HEK293 (cell line): ENCODE measurements at regions not wholly inside any gene's neighbourhood (a gene's known extent, or its start where the extent isn't known, plus 50 kb on each side); places are given as distances from the start of the nearest gene placed in this dataset.

Source experiments
- PRDM10 ChIP-seq: fragments of 450-650 bp; formaldehyde crosslinking; IDR thresholded peaks from 2 replicates; pipeline ENCODE4 v1.5.1; 2016; ENCODE audit warnings: missing biosample characterization, missing genetic modification characterization
- SCRT1 ChIP-seq: fragments of 450-650 bp; formaldehyde crosslinking; IDR thresholded peaks from 2 replicates; pipeline ENCODE4 v1.5.1; 2016; ENCODE audit warnings: missing biosample characterization, missing genetic modification characterization, borderline replicate concordance
- ZFP41 ChIP-seq: fragments of 450-650 bp; formaldehyde crosslinking; IDR thresholded peaks from 2 replicates; pipeline ENCODE4 v1.5.1; 2016; ENCODE audit warnings: missing biosample characterization, missing genetic modification characterization, borderline replicate concordance
- ZNF121 ChIP-seq: fragments of 450-650 bp; formaldehyde crosslinking; IDR thresholded peaks from 2 replicates; pipeline ENCODE4 v1.5.1; 2016; ENCODE audit warnings: missing biosample characterization, missing genetic modification characterization
- ZNF184 ChIP-seq: fragments of 450-650 bp; IDR thresholded peaks from 2 replicates; pipeline ENCODE4 v1.5.1; 2018; ENCODE audit warnings: missing biosample characterization, mild to moderate bottlenecking, missing genetic modification characterization
- ZNF561 ChIP-seq: fragments of 450-650 bp; IDR thresholded peaks from 2 replicates; pipeline ENCODE4 v1.5.1; 2018; ENCODE audit warnings: missing biosample characterization, missing genetic modification characterization, borderline replicate concordance
- ZNF791 ChIP-seq: fragments of 450-650 bp; formaldehyde crosslinking; IDR thresholded peaks from 2 replicates; pipeline ENCODE4 v1.5.1; 2016; ENCODE audit warnings: missing biosample characterization, missing genetic modification characterization
- ZNF830 ChIP-seq: fragments of 450-650 bp; IDR thresholded peaks from 2 replicates; pipeline ENCODE4 v1.5.0; 2018; ENCODE audit warnings: missing biosample characterization, missing genetic modification characterization, low read depth, mild to moderate bottlenecking, moderate library complexity
- TF ChIP-seq, protein P1 (sequence below): fragments of 450-650 bp; formaldehyde crosslinking; IDR thresholded peaks from 2 replicates; pipeline ENCODE4 v1.5.1; 2016; ENCODE audit warnings: missing biosample characterization, missing genetic modification characterization

- TF ChIP-seq, protein P1, sequence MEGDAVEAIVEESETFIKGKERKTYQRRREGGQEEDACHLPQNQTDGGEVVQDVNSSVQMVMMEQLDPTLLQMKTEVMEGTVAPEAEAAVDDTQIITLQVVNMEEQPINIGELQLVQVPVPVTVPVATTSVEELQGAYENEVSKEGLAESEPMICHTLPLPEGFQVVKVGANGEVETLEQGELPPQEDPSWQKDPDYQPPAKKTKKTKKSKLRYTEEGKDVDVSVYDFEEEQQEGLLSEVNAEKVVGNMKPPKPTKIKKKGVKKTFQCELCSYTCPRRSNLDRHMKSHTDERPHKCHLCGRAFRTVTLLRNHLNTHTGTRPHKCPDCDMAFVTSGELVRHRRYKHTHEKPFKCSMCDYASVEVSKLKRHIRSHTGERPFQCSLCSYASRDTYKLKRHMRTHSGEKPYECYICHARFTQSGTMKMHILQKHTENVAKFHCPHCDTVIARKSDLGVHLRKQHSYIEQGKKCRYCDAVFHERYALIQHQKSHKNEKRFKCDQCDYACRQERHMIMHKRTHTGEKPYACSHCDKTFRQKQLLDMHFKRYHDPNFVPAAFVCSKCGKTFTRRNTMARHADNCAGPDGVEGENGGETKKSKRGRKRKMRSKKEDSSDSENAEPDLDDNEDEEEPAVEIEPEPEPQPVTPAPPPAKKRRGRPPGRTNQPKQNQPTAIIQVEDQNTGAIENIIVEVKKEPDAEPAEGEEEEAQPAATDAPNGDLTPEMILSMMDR (tag by site-specific recombination), result no peak
- TF ChIP-seq ZNF561 (no peak), ZNF830 (no peak), ZFP41 (no peak), SCRT1 (tag by site-specific recombination) (no peak), ZNF121 (tag by site-specific recombination) (no peak), ZNF791 (tag by site-specific recombination) (no peak), PRDM10 (no peak), ZNF184 (tag by site-specific recombination) (no peak)
Observed at GRCh38 chr5:56498759-56499395, 265.7 kb upstream of the ANKRD55 start.
